HS-5 (cell line): ENCODE measurements at regions not wholly inside any gene's neighbourhood (a gene's known extent, or its start where the extent isn't known, plus 50 kb on each side); places are given as distances from the start of the nearest gene placed in this dataset.

Experiments used
- DNase-seq: peaks from one replicate; pipeline ENCODE4 v3.0.0-alpha.2; 2012; ENCODE audit warnings: low read depth

DNA sequence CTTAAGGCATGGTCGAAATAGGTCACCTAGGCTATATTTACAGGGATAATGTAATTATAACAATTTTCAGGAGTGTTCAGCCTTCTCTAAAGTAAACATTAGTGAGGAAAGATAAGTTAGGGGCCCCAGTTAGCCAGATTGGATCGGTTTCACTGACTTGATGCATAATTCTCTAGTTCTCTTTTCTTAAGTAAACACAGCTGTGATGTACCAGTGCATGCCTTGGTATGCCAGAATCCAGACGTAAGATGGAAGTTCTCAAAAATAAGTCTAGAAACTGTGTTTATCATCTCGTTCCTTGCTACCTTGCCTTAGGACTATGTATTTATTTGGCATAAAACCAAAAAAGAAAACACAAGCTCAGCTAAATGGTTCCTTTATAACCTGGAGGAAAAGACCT lies 442.2 kb upstream of the CLINT1 start:
- no peak for DNase-seq

DNA sequence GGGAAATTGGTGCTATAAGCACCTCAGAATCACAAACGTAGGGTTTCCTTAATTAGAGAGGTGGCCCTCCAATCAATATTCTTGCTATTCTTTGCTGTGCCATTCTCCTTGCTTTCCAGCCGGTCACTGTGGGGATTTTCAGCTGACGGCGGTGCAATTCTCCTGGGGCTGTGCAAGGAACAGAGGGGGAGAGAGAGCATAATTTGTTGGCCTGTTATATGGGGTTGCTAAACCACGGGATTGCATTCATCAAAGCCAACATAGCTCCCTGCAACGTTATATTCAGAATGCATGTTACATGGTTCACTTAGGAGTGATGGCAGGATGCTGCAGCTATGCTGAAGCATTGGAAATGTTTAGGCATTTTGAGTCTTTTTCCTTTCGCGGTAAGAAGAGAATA lies 441.3 kb upstream of the CLINT1 start:
- DNase-seq, result no peak

DNA sequence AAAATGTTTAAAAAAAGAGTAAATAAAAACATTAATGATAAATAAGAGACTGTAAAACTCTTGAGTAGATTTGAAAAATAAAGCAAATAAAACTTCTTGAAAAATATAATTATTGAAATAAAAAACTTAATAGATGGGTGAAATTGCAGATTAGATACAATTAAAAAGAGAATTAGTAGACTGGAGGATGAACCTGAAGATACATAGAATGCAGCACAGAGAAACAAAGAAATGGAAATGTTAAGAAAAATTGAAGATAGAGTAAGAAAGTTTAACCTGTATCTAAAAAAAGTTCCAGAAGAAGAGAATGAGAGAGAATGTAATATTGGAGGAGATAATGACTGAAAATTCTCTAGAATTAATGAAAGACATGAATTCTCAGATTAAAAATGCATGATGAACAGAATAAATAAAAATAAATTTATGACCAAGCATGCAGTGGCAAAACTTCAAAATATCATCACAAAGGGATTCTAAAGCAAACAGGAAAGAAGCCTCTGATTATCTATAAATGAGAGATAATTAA lies 438.1 kb upstream of the CLINT1 start:
- no peak for DNase-seq

DNA sequence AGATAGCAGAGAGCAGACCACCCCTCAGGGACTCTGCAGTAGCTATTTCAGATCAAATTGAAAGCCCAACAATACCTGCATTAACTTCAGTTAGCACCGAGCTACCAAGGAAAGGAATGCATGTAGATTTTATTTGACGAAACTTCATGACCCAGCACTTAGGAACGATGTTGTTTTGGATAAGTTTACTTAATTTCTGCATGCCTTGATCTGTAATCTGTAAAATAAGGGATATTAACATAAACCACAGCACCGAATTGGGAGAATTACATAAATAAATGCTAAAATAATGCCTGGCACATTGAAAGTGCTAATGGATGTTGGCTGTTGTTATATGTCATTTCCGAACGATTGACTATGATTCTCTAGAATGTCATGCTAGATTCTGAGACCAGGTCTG lies 435.8 kb upstream of the CLINT1 start:
- DNase-seq, result no peak

DNA sequence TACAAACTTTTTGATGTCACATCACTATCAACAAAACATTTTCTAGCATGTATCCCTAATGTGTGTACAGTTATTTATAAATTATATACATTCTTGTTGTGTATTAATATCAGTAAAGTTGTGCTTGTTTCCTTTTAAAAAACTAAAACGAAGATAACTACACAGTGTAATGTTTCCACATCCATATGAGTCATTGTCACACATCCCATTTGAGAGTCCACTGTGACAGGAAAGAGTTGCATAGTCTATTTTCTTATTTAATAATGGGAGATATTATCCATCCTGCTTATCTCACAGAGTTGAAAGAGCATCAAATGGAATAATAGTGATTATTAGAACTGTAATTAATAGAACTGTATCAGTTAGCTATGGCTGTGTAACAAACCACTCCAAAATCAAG lies 434.0 kb upstream of the CLINT1 start:
- no peak for DNase-seq

DNA sequence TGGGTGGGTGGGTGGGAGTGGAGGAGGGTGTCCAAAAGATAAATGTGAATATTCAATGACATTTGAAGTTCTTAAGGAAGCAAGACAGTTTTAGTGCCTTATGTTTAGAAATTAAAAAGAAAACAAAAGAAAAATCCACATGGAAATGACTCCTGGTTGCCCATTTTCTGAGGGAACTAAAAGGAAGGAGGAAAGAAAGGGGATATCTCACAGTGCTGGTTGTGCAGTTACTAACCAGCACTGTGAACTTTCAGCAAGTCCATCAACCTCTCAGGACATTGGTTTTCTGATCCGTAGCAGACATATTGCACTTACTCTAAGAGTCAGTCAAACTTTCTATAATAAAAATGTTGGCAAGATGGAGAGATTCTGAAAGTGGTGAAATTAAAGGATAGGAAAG lies 431.0 kb upstream of the CLINT1 start:
- DNase-seq, result no peak

DNA sequence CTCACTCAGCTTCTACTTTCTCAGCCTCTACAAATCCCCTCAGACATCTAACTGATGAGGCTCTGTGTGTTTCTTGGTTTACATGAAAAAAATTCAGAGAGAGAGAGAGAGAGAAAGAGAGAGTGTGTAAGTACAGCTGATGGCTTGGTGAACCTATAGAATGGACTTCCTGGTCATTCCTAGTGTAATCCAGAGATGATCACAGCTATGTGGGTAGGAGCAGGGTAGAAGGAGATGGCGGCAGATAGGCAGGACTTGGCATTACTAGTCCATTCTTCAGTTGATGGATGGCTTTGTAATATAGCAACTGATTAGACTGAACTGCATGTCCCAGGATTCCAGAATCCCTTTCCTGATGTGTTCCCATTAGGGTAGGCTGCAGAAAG lies 429.3 kb upstream of the CLINT1 start:
- DNase-seq, result no peak

DNA sequence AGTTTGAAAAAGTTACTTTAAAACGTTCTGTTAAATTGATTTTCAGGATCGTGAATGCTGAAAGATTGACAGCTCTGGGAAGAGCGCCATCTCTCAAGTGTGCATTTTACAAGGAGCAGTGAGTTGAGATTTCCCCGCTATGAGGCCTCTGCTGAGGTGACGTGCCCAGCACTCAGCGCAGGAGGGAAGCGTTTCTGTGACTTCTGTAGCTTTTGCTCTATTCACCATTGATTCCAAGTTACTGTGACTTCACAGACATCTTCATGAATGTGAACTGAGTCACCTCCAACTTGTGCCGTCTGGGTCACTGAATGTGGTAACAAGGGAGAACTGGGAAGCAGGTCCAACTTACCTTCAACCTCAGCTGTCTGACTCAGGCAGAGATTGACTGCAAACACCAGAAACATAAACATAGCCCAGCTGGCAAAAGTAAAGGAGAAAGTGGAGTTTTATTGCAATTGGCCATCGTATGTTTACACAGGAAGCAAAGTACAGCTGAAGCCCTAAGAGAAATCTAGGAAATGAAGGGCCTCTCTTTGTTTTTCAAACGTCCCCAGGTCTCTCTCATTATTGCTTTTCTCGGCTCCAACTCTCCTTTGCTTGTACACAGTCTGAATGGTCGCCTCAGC lies 428.8 kb upstream of the CLINT1 start:
- peak; percentile 33 for DNase-seq

DNA sequence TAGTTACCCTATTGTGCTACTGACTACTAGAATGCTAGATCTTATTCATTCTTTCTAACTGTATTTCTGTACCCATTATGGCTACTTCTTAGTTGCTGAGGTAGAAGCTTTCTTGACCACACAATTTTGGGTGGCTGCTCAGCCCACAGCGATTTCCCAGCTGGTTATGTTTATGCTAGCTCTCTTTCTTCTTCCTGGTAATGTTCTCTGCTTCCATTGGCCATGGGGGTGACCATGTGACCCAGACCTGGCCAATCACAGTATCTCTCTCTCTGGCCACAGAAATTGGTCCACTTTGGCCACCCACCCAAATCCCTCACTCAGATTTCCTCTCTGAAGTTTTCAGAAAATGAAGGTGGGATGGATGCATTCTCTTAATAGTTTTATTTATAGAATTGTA lies 427.9 kb upstream of the CLINT1 start:
- DNase-seq, result no peak

DNA sequence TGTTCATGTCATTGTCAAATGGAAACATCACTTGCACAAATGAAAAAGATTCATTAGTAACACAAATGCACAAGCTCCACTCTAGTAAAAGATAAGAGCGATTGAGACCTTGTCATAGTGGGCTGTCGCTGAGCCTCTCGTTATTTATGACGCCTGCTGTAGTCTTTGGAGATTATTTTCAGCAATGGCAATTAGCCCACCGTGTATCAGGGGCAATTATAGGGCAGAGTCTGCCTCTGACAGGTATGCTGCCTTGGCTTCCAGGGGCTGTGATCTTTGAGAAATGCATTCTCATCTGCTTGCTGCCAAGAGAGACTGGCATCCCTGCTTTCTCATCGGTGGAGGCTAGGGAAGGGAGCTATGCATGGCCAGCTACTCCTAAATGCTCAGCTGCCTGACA lies 426.8 kb upstream of the CLINT1 start:
- DNase-seq, result no peak

DNA sequence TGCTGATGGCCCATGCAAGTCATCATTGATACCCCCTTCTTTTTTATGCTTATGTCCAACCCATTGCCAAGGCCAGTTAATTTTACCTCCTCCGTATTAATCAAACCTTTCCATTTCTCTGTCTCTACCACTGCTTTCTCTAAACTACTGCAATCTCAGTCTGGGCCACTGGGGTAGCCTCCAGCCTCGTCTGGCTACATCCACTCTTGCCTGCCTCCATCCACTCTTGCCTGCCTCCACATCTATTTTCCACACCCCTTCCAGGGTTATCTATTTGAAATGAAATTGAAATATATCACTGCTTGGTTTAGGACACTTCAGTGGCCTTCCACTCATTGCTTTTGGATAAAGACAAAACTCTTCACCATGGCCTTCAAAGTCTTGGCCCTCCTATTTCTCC lies 425.3 kb upstream of the CLINT1 start:
- no peak for DNase-seq

DNA sequence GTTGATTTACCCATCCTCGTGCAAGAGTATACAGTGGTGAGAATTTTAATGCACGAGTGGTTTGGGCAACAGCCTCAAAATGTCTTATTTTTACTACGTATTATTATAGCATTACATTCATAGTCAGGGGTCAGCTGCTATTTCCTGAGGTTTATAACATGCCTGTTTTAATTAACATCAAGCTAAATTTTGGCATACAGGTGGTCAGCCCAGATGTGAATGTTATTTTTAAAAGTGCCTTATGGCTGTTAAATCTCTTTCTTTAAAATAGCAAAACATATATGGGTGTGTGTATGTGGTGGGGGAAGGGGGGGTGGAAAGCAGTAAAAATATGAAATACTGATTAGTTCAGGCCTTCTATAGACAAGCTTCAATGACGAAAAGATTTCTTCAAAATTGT lies 424.5 kb upstream of the CLINT1 start:
- DNase-seq, result no peak

DNA sequence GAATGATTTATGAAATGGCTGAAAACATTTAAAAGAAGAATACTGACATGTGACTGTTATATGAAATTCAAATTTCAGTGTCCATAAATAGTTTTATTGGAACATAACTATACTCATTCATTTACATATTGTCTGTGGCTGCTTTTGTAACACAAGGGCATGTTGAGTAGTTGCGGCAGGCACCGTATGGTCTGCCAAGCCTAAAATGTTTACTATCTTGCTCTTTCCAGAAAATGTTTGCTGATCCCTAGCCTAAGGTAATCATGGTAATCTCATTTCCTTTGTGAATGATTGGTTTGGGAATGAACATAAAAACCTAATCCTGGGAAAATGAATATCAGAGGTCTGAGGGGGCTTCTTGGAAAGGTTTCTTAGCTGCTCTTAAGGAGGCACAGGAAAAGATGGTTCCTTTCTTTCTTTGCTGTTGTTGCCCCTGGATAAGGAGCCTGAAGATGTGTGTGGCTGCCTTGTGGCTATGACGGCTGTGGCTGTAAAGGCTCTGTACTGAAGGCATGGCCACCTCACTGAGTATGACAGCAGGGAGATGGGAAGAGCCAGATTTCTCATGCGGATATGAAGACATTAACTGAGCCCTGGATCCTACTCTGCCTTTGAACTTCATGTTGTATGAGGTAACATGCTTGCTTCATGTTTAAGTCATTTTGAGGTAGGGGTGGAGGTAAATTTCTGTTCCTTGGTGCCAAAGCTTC lies 419.4 kb upstream of the CLINT1 start:
- no peak for DNase-seq

DNA sequence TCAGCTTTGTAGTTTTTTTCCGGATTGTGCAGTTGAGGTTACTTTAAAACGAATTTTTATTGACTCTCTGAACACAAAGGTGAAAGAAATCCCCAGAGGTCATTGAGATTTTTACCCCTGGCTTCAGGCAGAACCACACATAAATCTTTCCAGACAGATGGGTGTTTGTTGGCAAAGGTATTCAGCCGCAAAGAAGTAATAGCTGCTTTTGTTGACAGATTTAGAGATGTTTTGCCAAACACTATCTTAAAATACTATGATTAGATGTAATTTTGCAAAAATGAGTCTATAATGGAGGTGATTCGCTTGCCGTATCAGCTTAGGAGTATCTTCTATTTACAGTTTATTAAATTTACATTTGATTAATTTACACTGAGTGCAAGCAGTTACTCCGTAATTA lies 418.3 kb upstream of the CLINT1 start:
- no peak for DNase-seq

DNA sequence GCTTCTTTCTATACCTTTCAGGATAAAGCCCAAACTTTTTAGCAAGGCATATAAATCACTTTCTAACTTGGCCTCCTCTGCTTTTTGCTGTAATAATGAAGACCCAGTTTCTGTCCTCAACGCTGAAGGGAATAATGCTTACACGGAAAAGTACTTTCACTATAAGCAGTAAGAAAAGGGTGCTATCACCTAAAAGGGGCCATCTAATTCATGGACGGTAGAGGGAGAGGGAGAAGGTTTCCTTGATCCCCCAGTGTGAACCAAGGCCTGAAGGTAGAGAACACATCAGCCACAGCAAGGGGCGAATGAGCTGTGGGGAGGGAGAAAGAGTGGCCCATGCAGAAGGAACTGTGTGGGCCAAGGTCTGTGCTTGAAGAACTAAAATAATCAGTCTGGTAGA lies 417.7 kb upstream of the CLINT1 start:
- no peak for DNase-seq

DNA sequence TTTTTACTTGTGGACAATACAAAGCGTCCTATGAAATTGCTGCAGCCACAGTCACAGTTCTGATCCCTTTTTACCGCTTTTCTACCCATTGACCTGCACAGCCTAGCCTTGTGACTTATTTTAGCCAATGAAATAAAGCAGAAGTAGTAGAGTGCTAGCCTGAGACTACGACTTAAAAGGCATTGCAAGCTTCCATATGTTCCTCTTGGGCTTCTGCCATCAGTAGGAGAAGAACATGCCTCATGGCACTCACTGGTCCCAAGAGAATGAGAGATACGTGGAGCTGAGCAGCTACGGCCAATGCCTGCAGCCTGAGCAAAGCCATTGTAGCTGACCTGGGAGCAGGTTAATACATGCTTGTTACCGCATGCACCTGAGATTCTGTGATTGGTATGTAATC lies 416.6 kb upstream of the CLINT1 start:
- DNase-seq, result no peak

DNA sequence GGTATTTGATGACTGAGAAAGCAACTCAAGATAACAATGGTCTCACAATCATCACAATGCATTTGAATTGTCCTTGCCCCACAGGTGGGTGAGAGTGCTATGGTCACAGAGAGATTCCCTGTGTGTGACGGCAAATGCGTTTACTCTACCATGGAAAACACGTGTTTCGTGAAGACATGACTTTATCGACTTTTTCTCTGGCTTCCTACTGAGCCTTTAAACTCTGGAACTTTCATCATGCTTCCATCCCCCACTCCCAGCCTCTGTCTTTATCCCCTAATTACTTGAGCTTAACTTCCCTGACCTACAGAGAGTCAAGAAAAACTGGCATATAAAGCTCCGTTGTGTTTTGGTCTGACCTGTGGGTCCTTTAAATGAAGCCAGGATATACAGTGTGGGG lies 414.1 kb upstream of the CLINT1 start:
- DNase-seq, result no peak

DNA sequence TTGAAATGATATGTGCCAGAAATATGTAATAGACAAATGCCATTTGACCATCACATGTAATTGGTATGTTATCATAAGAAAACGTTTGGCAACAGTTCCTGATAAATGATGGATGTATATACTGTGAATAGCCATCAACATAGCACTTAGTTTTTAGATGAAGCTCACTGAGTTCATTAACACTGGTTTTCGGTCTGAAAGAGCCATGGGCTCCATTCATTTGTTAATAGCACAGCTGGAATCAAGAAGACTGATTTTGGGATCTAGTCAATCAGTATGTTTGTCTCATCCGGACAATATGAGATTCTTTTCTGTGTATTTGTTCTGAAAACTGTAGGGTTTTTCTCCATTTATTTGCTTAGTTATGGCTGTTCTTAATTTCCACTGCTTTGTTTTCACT lies 413.5 kb upstream of the CLINT1 start:
- DNase-seq, result no peak

DNA sequence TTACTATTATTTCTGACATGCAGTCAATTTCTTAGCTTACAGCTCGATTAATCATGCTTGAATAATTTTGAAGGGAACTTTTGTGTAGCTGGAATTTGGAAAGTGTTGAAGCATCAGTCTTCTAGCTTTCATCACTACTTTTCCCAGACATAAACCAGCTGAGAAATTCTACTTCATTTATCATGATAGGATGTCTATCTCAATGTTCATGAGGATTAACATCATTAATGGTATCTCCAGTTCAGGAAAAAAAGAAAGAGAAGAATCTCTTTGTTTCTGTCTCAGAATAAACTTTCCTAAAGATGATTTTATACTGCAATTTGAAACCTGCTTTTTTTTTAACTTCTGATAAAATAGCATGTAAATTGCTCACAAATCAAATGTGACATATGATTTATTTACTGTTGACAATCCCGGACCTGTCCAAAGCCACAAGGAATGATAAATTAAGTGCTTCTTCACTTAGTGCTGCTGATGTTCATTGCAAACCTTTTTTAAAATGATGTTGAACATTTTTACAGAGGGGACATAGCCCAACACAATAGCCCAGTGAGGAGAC lies 412.1 kb upstream of the CLINT1 start:
- DNase-seq, result no peak

DNA sequence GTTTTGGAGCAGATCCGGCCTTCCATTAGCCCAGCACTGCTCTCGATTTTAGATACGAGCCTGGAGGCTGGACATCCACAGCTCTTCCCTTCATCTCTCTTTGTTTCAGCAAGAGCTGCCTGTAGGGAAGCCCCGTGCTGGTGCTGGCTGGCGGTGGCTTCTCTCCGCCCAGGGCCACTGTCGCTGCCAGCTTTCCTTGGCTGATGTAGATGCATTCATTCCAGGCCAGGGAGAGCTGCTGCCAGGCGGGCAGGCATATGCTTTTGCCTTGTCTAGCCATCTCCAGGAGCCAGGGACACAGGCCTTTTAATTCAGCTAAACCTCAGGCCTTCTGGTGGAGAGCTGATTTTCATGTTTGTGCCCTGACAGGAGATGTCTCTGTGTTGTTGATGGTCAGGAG lies 409.3 kb upstream of the CLINT1 start:
- DNase-seq, result no peak

DNA sequence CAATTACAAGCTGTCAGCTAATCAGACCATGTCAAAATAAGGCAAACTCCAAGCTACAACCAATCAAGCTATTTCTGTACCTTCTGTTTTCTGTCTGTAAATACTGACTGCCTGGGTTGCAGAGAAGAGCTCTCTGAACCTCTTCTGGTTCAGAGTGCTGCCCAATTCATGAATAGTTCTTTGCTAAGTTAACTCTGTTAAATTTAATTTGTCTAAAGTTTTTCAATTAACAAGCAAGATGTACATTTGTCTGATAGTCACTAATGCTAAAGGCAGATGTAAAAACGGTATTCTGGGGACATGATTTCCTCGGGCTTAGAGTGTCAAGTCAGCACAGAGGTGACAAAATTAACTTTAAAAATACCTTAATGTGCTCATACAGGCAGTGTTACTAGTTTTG lies 408.3 kb upstream of the CLINT1 start:
- DNase-seq, result no peak

DNA sequence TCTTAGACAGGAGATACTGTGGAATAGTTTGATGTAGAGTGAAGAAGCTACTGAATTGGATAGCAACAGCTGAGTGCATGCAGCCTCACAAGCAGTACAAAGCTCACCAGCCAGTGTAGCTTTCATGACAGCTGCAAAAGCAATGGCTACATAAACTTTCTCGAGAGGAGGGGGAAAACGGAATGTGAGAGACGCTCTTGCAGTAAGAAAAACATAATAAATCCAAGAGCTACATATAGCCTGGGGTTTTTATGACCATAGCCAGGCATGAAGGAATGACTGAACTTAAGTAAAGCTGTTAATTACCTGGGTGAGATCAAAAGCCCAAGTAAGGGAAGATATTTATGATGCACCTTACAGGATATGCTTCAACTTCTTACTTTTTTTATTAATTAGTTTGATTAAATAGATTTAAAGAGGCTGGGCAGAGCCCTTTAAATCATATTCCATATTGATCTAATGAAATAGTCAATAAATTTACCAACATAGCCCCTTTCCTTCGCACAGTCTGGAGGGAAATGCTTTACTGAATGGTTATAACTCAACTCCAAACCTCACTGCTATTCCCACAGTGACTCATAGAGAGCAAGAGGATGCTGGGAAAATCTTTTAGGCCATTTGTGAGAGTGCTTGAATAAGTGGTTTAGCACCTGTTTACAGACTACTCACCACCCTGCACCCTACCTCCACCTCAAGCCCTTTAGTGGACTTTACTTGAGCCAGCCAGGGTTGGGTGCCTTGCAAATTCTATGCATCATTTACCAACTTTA lies 407.2 kb upstream of the CLINT1 start:
- DNase-seq, result no peak

DNA sequence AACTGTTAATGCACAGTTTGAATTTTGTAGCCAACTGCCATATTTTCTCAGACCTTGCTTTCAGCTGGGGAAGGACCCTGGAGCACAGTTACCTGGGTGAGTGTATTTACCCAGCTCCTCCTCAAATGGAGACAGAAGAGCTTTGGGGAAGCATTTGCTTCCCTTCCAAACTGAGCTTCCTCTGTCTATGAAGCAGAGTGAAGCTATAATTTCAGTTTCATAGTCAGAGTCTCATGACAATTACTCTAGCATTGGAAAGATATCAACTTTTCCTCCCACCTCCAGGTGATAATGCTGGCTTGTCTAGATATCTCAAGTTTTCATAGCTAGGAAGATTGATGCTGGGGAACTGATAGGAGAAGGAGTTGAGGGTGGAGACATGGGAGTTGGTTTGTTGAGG lies 406.4 kb upstream of the CLINT1 start:
- DNase-seq, result no peak
